ENCODE measurements at regions not wholly inside any gene's neighbourhood (a gene's known extent, or its start where the extent isn't known, plus 50 kb on each side); places are given as distances from the start of the nearest gene placed in this dataset.
A peak's percentile ranks its signal among the peaks of the same experiment; 100 is the strongest.
"Not testable (repeated sequence)": the region's sequence is repeated elsewhere in the genome, so short reads cannot be mapped to it uniquely, and the experiment has no call there.

GRCh38 chr22:22168941-22169867 lies 75.4 kb upstream of the VPREB1 start:
- DNase-seq (ENCODE audit: low read depth in 2 of 2): no peak

- peak in 1 of 2 donors; percentile 12 for DNase-seq (ENCODE audit: low read depth in 2 of 2)
Measured at GRCh38 chr22:22168190-22168940, 76.2 kb upstream of the VPREB1 start.

- DNase-seq (ENCODE audit: low read depth in 2 of 2): no peak
Measured at GRCh38 chr22:22167791-22168189, 76.8 kb upstream of the VPREB1 start.

- no peak for DNase-seq (ENCODE audit: low read depth in 2 of 2)
Measured at GRCh38 chr22:22166941-22167713, 77.5 kb upstream of the VPREB1 start.

- DNase-seq (ENCODE audit: low read depth in 2 of 2): no peak
Measured at GRCh38 chr22:22165936-22166710, 78.5 kb upstream of the VPREB1 start.

- DNase-seq (ENCODE audit: low read depth in 2 of 2): no peak
Measured at GRCh38 chr22:22164541-22165272, 79.9 kb upstream of the VPREB1 start.

GRCh38 chr22:22161924-22162851 lies 82.4 kb upstream of the VPREB1 start:
- DNase-seq (ENCODE audit: low read depth in 2 of 2): no peak

- DNase-seq (ENCODE audit: low read depth in 2 of 2): not testable (repeated sequence)
Measured at GRCh38 chr22:22160768-22161167, 83.8 kb upstream of the VPREB1 start.

GRCh38 chr22:22159384-22159783 lies 85.2 kb upstream of the VPREB1 start:
- no peak for DNase-seq (ENCODE audit: low read depth in 2 of 2)

- no peak for DNase-seq (ENCODE audit: low read depth in 2 of 2)
Measured at GRCh38 chr22:22158965-22159364, 85.6 kb upstream of the VPREB1 start.

- no peak for DNase-seq (ENCODE audit: low read depth in 2 of 2)
Measured at GRCh38 chr22:22158207-22158816, 86.3 kb upstream of the VPREB1 start.

GRCh38 chr22:22157348-22157725 lies 87.2 kb upstream of the VPREB1 start:
- no peak for DNase-seq (ENCODE audit: low read depth in 2 of 2)

GRCh38 chr22:22156716-22157347 lies 87.8 kb upstream of the VPREB1 start:
- peak; percentile 42 to 53 for DNase-seq (ENCODE audit: low read depth in 2 of 2)

GRCh38 chr22:22156348-22156715 lies 88.3 kb upstream of the VPREB1 start:
- no peak for DNase-seq (ENCODE audit: low read depth in 2 of 2)

GRCh38 chr22:22155607-22156006 lies 89.0 kb upstream of the VPREB1 start:
- DNase-seq (ENCODE audit: low read depth in 2 of 2): no peak

GRCh38 chr22:22155146-22155545 lies 89.4 kb upstream of the VPREB1 start:
- no peak for DNase-seq (ENCODE audit: low read depth in 2 of 2)

GRCh38 chr22:22154040-22154439 lies 90.5 kb upstream of the VPREB1 start:
- no peak for DNase-seq (ENCODE audit: low read depth in 2 of 2)

- DNase-seq (ENCODE audit: low read depth in 2 of 2): no peak
Measured at GRCh38 chr22:22151308-22151707, 93.3 kb upstream of the VPREB1 start.

GRCh38 chr22:22150457-22150856 lies 94.1 kb upstream of the VPREB1 start:
- DNase-seq (ENCODE audit: low read depth in 2 of 2): no peak

Measured in activated CD4-positive, alpha-beta T cell treated with anti-CD3 and anti-CD28 coated beads for 24 hours (primary cell).